GM12878 (cell line): ENCODE measurements at regions not wholly inside any gene's neighbourhood (a gene's known extent, or its start where the extent isn't known, plus 50 kb on each side); places are given as distances from the start of the nearest gene placed in this dataset.

ENCODE experiments used
- ATAC-seq: fragments of 200-7000 bp; cut with Tn5 transposase; 3 replicates; pipeline ENCODE4 v1.9.1; 2020; ENCODE audit warnings: mild to moderate bottlenecking, moderate library complexity
- BruUV-seq: library from RNA; stranded (reverse); fragments of 400-500 nt; replicated peaks from 2 replicates; lab custom pipeline; 2021; lab: Mats Ljungman, UMichigan
- CTCF ChIA-PET: fragments of 300-600 bp; sonication (Branson Sonifier 250); formaldehyde crosslinking; extraction: SDS; loops from one replicate; lab custom pipeline; 2021; ENCODE audit warnings: inconsistent platforms; lab: Yijun Ruan, JAX
- POLR2A ChIA-PET: fragments of 350-600 bp; formaldehyde crosslinking; extraction: SDS; loops from one replicate; lab custom pipeline; 2021; ENCODE audit warnings: inconsistent platforms; lab: Charles Lee
- RAD21 ChIA-PET: fragments of 300-600 bp; sonication (Branson Sonifier 250); formaldehyde crosslinking; loops from one replicate; lab custom pipeline; 2023; ENCODE audit warnings: antibody characterized with exemption; ENCODE audit not compliant: unreplicated experiment; lab: Charles Lee
- SMC1A ChIA-PET: fragments of 300-600 bp; sonication (Branson Sonifier 250); formaldehyde crosslinking; loops from one replicate; lab custom pipeline; 2023; ENCODE audit not compliant: unreplicated experiment, uncharacterized antibody; lab: Charles Lee
- DNase-seq: peaks from one replicate; pipeline ENCODE4 v3.0.0-alpha.2; 2011; ENCODE audit warnings: low read depth, low spot score
- FAIRE-seq: peaks from 3 replicates; lab custom pipeline; 2011; peaks lifted over from hg19 to GRCh38; lab: Jason Lieb, UNC
- H2AFZ ChIP-seq: 2 replicates; pipeline ENCODE4 v1.6.0; 2011; ENCODE audit warnings: low read depth, low read length, control low read depth; ENCODE audit not compliant: control insufficient read depth
- H3K27ac ChIP-seq: 2 replicates; pipeline ENCODE4 v1.5.1; 2011; ENCODE audit warnings: control low read depth; ENCODE audit not compliant: control insufficient read depth, insufficient read depth
- H3K27me3 ChIP-seq, 2 experiments: replicated peaks in 1 of 2; 2 replicates each; pipeline versions ENCODE4 v1.6.0 to v1.6.1; 2011; ENCODE audit warnings: low read length in 1 of 2; ENCODE audit not compliant: control insufficient read depth in 2 of 2, insufficient read depth in 2 of 2
- H3K36me3 ChIP-seq, 2 experiments: 2 replicates each; pipeline ENCODE4 v1.5.1; 2011; ENCODE audit warnings: low read length in 1 of 2; ENCODE audit not compliant: control insufficient read depth in 2 of 2, insufficient read depth in 2 of 2
- H3K4me1 ChIP-seq: 2 replicates; pipeline ENCODE4 v1.6.1; 2011; ENCODE audit warnings: mild to moderate bottlenecking, low read length, moderate library complexity, mixed read lengths; ENCODE audit not compliant: control insufficient read depth, insufficient read depth
- H3K4me2 ChIP-seq: 2 replicates; pipeline ENCODE4 v1.6.0; 2011; ENCODE audit warnings: control low read depth; ENCODE audit not compliant: control insufficient read depth, insufficient read depth
- H3K4me3 ChIP-seq: fragments of 200-600 bp; sonication (generic); 2 replicates; pipeline ENCODE4 v1.5.1; 2016
- H3K79me2 ChIP-seq: 2 replicates; pipeline ENCODE4 v1.6.0; 2011; ENCODE audit warnings: low read length; ENCODE audit not compliant: control insufficient read depth, insufficient read depth
- H3K9ac ChIP-seq: 2 replicates; pipeline ENCODE4 v1.8.0; 2011; ENCODE audit warnings: low read length, control low read depth, mixed read lengths; ENCODE audit not compliant: control insufficient read depth, insufficient read depth
- H3K9me3 ChIP-seq: replicated peaks from 3 replicates; pipeline ENCODE4 v1.5.1; 2011; ENCODE audit warnings: mild to moderate bottlenecking, low read length; ENCODE audit not compliant: control insufficient read depth, insufficient read depth
- H4K20me1 ChIP-seq: 2 replicates; pipeline ENCODE4 v1.6.0; 2011; ENCODE audit not compliant: control insufficient read depth, insufficient read depth
- BHLHE40 ChIP-seq, 2 experiments: fragments of 450-650 bp in 1 of 2; IDR thresholded peaks; 2 replicates each; pipeline ENCODE4 v1.6.1; 2011 to 2017; ENCODE audit warnings: low read depth in 2 of 2, borderline replicate concordance in 1 of 2, improper control_type of control experiment in 1 of 2, low read length in 1 of 2, mild to moderate bottlenecking in 1 of 2
- EED ChIP-seq: sonication (generic); IDR thresholded peaks from 2 replicates; pipeline ENCODE4 v1.6.1; 2016; ENCODE audit warnings: antibody characterized with exemption, low read depth
- ELK1 ChIP-seq: IDR thresholded peaks from 2 replicates; pipeline ENCODE4 v1.6.1; 2012; ENCODE audit warnings: low read depth, low read length, improper control_type of control experiment
- ETV6 ChIP-seq, 2 experiments: fragments of 450-650 bp in 1 of 2; IDR thresholded peaks in 1 of 2; conservative IDR thresholded peaks in 1 of 2; 2 replicates each; pipeline ENCODE4 v1.6.1; 2014; ENCODE audit warnings: antibody characterized with exemption in 1 of 2, borderline replicate concordance in 1 of 2, low read depth in 1 of 2, mild to moderate bottlenecking in 1 of 2, moderate library complexity in 1 of 2
- FOXM1 ChIP-seq: IDR thresholded peaks from 2 replicates; pipeline ENCODE4 v1.6.1; 2012; ENCODE audit warnings: low read depth, mild to moderate bottlenecking, inconsistent platforms, low read length, moderate library complexity
- GATAD2B ChIP-seq: fragments of 450-650 bp; conservative IDR thresholded peaks from 2 replicates; pipeline ENCODE4 v1.6.1; 2017; ENCODE audit warnings: low read depth, mild to moderate bottlenecking, moderate library complexity
- HSF1 ChIP-seq: fragments of 150-350 bp; IDR thresholded peaks from 2 replicates; pipeline ENCODE4 v1.6.1; 2014; ENCODE audit warnings: mild to moderate bottlenecking, low read depth, low read length
- IRF5 ChIP-seq: fragments of 450-650 bp; IDR thresholded peaks from 2 replicates; pipeline ENCODE4 v1.6.1; 2017; ENCODE audit warnings: borderline replicate concordance
- KLF5 ChIP-seq: fragments of 450-650 bp; IDR thresholded peaks from 2 replicates; pipeline ENCODE4 v1.6.1; 2014; ENCODE audit warnings: mild to moderate bottlenecking; ENCODE audit not compliant: partially characterized antibody
- LARP7 ChIP-seq: fragments of 450-650 bp; IDR thresholded peaks from 2 replicates; pipeline ENCODE4 v1.6.1; 2017; ENCODE audit warnings: mild to moderate bottlenecking
- MEF2B ChIP-seq: fragments of 450-650 bp; IDR thresholded peaks from 2 replicates; pipeline ENCODE4 v1.6.1; 2018; ENCODE audit warnings: mild to moderate bottlenecking, moderate library complexity; ENCODE audit not compliant: partially characterized antibody, poor library complexity, severe bottlenecking
- RAD21 ChIP-seq: IDR thresholded peaks from 2 replicates; pipeline ENCODE4 v1.6.1; 2011; ENCODE audit warnings: mild to moderate bottlenecking, low read depth, low read length, moderate library complexity; ENCODE audit not compliant: insufficient read depth
- SIN3A ChIP-seq: IDR thresholded peaks from 2 replicates; pipeline ENCODE4 v1.6.1; 2012; ENCODE audit warnings: low read depth, low read length, improper control_type of control experiment
- SMARCA5 ChIP-seq: fragments of 450-650 bp; IDR thresholded peaks from 2 replicates; pipeline ENCODE4 v1.6.1; 2017; ENCODE audit warnings: mild to moderate bottlenecking
- TCF3 ChIP-seq: IDR thresholded peaks from 2 replicates; pipeline ENCODE4 v1.6.1; 2012; ENCODE audit warnings: low read depth, mild to moderate bottlenecking, low read length, borderline replicate concordance; ENCODE audit not compliant: insufficient read depth
- TCF7 ChIP-seq: IDR thresholded peaks from 2 replicates; pipeline ENCODE4 v1.6.1; 2014; ENCODE audit warnings: antibody characterized with exemption, borderline replicate concordance
- USF1 ChIP-seq: IDR thresholded peaks from 2 replicates; pipeline ENCODE4 v1.6.1; 2011; ENCODE audit warnings: borderline replicate concordance, low read depth, mild to moderate bottlenecking, moderate library complexity, mixed read lengths, low read length; ENCODE audit not compliant: insufficient read depth; ENCODE audit errors: extremely low read length
- WGBS: methylation state at CpG from one replicate; pipeline ENCODE4 v1.1.6; 2016; ENCODE audit warnings: low lambda C conversion rate; ENCODE audit not compliant: insufficient replicate concordance, insufficient coverage; ENCODE audit errors: missing lambda C conversion rate; 5-methylcytosine and 5-hydroxymethylcytosine counted together
- in situ Hi-C: fragments of 300-500 bp; cut with MboI; formaldehyde crosslinking; loops from 9 replicates; pipeline ENCODE4 v1.14.3; 2018; ENCODE audit warnings: mixed read lengths
- intact Hi-C: fragments of 100-400 bp; cut with micrococcal nuclease; formaldehyde crosslinking; loops from one replicate; pipeline ENCODE4 v1.14.2; 2022; ENCODE audit not compliant: unreplicated experiment

- TF ChIP-seq KLF5 (no peak), BHLHE40 (IDR thresholded peaks at IDR 0.05; ENCODE audit: borderline replicate concordance in 1 of 2, low read depth in 2 of 2, low read length in 1 of 2) (no peak), TCF7 (no peak)
Observed at GRCh38 chr13:73168953-73169401, 110.2 kb downstream of the KLF5 start (continued).

GRCh38 chr13:73168226-73168952, 109.6 kb downstream of the KLF5 start:
- H3K27me3 ChIP-seq: no peaks in the 10 kb centered on the region
- H3K36me3 ChIP-seq: no peaks in the 10 kb centered on the region
- H3K4me2 ChIP-seq: no peak overlapping the region
- FAIRE-seq (no peak), ATAC-seq (no peak), DNase-seq (no peak)
- ChIA-PET SMC1A (interaction anchor here (0.9 kb wide), 1 partner anchor 111 kb away, joined by 4 read pairs; no protein-coding TSS in a partner anchor), RAD21 (no interaction called here), POLR2A (interaction anchor here (0.6 kb wide), 1 partner anchor 312 kb away, joined by 6 read pairs; no protein-coding TSS in a partner anchor), CTCF (no interaction called here)
- H3K4me3 ChIP-seq: no peak overlapping the region
- BruUV-seq: no TSS peak
- intact Hi-C loops: no loop called here
- WGBS: 0% methylated on average over 1 of the region's 1 CpG
- H3K27ac ChIP-seq: no peak overlapping the region
- no peak overlapping the region for H3K9ac ChIP-seq
- no peaks in the 10 kb centered on the region for H3K4me1 ChIP-seq
- no peaks in the 10 kb centered on the region for H3K79me2 ChIP-seq
- in situ Hi-C loops: no loop called here
- H2AFZ ChIP-seq: no peak overlapping the region
- no peaks in the 10 kb centered on the region for H3K9me3 ChIP-seq
- H4K20me1 ChIP-seq: no peaks in the 10 kb centered on the region
- TF ChIP-seq SIN3A: no peak
- no peak for TF ChIP-seq TCF3
- no peak for TF ChIP-seq ETV6 (conservative IDR thresholded peaks at IDR 0.05 in 1 of 2, IDR thresholded peaks at IDR 0.05 in 1 of 2; ENCODE audit: borderline replicate concordance in 1 of 2, low read depth in 1 of 2)
- TF ChIP-seq SMARCA5: no peak
- no peak for TF ChIP-seq MEF2B
- no peak for TF ChIP-seq GATAD2B
- no peak for TF ChIP-seq ELK1
- no peak for TF ChIP-seq IRF5
- no peak for TF ChIP-seq EED
- TF ChIP-seq TCF7: no peak
- TF ChIP-seq USF1: no peak
- TF ChIP-seq RAD21: no peak
- no peak for TF ChIP-seq FOXM1
- TF ChIP-seq LARP7: no peak
- TF ChIP-seq HSF1: no peak
